H1 (cell line): ENCODE measurements at regions not wholly inside any gene's neighbourhood (a gene's known extent, or its start where the extent isn't known, plus 50 kb on each side); places are given as distances from the start of the nearest gene placed in this dataset.

Experiments used
- CTCF ChIP-seq, 3 experiments: IDR thresholded peaks; 1 replicate in 2 of 3; 2 replicates in 1 of 3; pipeline versions ENCODE4 v1.5.1 to v1.6.1; 2011; ENCODE audit warnings: low read length in 3 of 3, mild to moderate bottlenecking in 3 of 3, inconsistent platforms in 2 of 3, low read depth in 1 of 3, moderate library complexity in 1 of 3; ENCODE audit not compliant: insufficient read depth in 1 of 3; ENCODE audit errors: control extremely low read depth in 1 of 3
- EZH2 ChIP-seq: fragments of 200-600 bp; sonication (generic); IDR thresholded peaks from 2 replicates; pipeline ENCODE4 v1.7.1; 2012; ENCODE audit warnings: low read depth, mild to moderate bottlenecking, moderate library complexity, low read length, inconsistent platforms; ENCODE audit not compliant: severe bottlenecking
- JUN ChIP-seq: IDR thresholded peaks from 2 replicates; pipeline ENCODE4 v1.6.1; 2011; ENCODE audit warnings: low read depth, mild to moderate bottlenecking, improper control_type of control experiment, low read length
- JUND ChIP-seq: IDR thresholded peaks from 2 replicates; pipeline ENCODE4 v1.6.1; 2011; ENCODE audit warnings: mild to moderate bottlenecking, improper control_type of control experiment, low read length
- KDM1A ChIP-seq: fragments of 200-600, 300-600 bp; sonication (generic); IDR thresholded peaks from 2 replicates; pipeline ENCODE4 v1.7.1; 2016; ENCODE audit warnings: mild to moderate bottlenecking, low read length, borderline replicate concordance
- MAX ChIP-seq: IDR thresholded peaks from 2 replicates; pipeline ENCODE4 v1.6.1; 2012; ENCODE audit warnings: inconsistent platforms
- POLR2A ChIP-seq, 2 experiments: IDR thresholded peaks; 1 replicate in 1 of 2; 2 replicates in 1 of 2; pipeline ENCODE4 v1.6.1; 2011; ENCODE audit warnings: low read depth in 2 of 2, low read length in 2 of 2, mild to moderate bottlenecking in 2 of 2; ENCODE audit errors: control extremely low read depth in 1 of 2
- RAD21 ChIP-seq, 2 experiments: IDR thresholded peaks in 1 of 2; conservative IDR thresholded peaks in 1 of 2; 2 replicates each; pipeline ENCODE4 v1.6.1; 2011; ENCODE audit warnings: low read depth in 2 of 2, low read length in 2 of 2, improper control_type of control experiment in 1 of 2, inconsistent platforms in 1 of 2, mild to moderate bottlenecking in 1 of 2, moderate library complexity in 1 of 2
- SIN3A ChIP-seq, 2 experiments: IDR thresholded peaks in 1 of 2; conservative IDR thresholded peaks in 1 of 2; 2 replicates each; pipeline ENCODE4 v1.6.1; 2011 to 2012; ENCODE audit warnings: low read length in 2 of 2, improper control_type of control experiment in 1 of 2, low read depth in 1 of 2, mild to moderate bottlenecking in 1 of 2
- SIX5 ChIP-seq: IDR thresholded peaks from 2 replicates; pipeline ENCODE4 v1.6.1; 2011; ENCODE audit warnings: mild to moderate bottlenecking, low read depth, low read length
- SP4 ChIP-seq: IDR thresholded peaks from 2 replicates; pipeline ENCODE4 v1.6.1; 2012; ENCODE audit warnings: low read length, inconsistent platforms
- SRF ChIP-seq: IDR thresholded peaks from 2 replicates; pipeline ENCODE4 v1.6.1; 2011; ENCODE audit warnings: mild to moderate bottlenecking, low read depth, low read length, moderate library complexity

DNA sequence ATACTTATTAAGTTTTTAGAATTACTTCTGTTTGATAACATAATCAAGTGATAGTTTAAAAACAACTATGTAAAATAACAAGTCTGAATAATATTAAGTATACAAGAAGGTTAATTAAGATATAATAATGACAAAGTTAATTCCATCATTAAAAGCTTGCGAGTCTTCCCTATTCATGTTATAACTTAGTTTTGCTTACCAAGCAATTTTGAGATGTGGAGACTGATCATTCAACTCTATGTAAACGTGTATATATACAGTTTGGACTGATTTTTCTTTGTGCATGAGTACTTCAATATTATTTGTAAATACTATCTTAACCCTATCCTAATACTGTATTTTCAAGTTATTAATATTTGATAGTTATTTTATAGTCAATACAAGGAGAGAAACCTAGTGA, 870.9 kb downstream of the GBE1 start:
- TF ChIP-seq CTCF (IDR thresholded peaks at IDR 0.05; ENCODE audit: control extremely low read depth in 1 of 3, insufficient read depth in 1 of 3, low read depth in 1 of 3, low read length in 3 of 3) (no peak), SRF (no peak), RAD21 (IDR thresholded peaks at IDR 0.05 in 1 of 2, conservative IDR thresholded peaks at IDR 0.05 in 1 of 2; ENCODE audit: low read depth in 2 of 2, low read length in 2 of 2) (no peak), KDM1A (no peak), EZH2 (no peak), SP4 (no peak), POLR2A (IDR thresholded peaks at IDR 0.05; ENCODE audit: control extremely low read depth in 1 of 2, low read depth in 2 of 2, low read length in 2 of 2) (no peak), MAX (no peak), JUN (no peak), SIX5 (no peak), JUND (no peak), SIN3A (conservative IDR thresholded peaks at IDR 0.05 in 1 of 2, IDR thresholded peaks at IDR 0.05 in 1 of 2; ENCODE audit: low read depth in 1 of 2, low read length in 2 of 2) (no peak)
